Forelimb muscle (tissue), 1 donor: ENCODE measurements at regions not wholly inside any gene's neighbourhood (a gene's known extent, or its start where the extent isn't known, plus 50 kb on each side); places are given as distances from the start of the nearest gene placed in this dataset.

Source experiments
- DNase-seq: peaks from one replicate; pipeline ENCODE4 v3.0.0-alpha.2; 2013; ENCODE audit warnings: low read depth

GRCh38 chr5:125317536-125317995 is 571.1 kb upstream of the ZNF608 start:
- DNase-seq = no peak

GRCh38 chr5:125321654-125322053 is 575.2 kb upstream of the ZNF608 start:
- no peak for DNase-seq

GRCh38 chr5:125323613-125324012 is 577.2 kb upstream of the ZNF608 start:
- DNase-seq = no peak

- no peak for DNase-seq
These were observed 579.2 kb upstream of the ZNF608 start for GRCh38 chr5:125325488-125326149.

- DNase-seq = no peak
These were observed 579.7 kb upstream of the ZNF608 start for GRCh38 chr5:125326150-125326510.

- no peak for DNase-seq
These were observed 581.2 kb upstream of the ZNF608 start for GRCh38 chr5:125327676-125328075.

GRCh38 chr5:125331987-125332598 is 585.7 kb upstream of the ZNF608 start:
- DNase-seq = no peak

- no peak for DNase-seq
These were observed 587.0 kb upstream of the ZNF608 start for GRCh38 chr5:125333416-125333815.

GRCh38 chr5:125336401-125336800 is 590.0 kb upstream of the ZNF608 start:
- no peak for DNase-seq

GRCh38 chr5:125337294-125337693 is 590.9 kb upstream of the ZNF608 start:
- no peak for DNase-seq

GRCh38 chr5:125338440-125339174 is 592.2 kb upstream of the ZNF608 start:
- no peak for DNase-seq

- DNase-seq = no peak
These were observed 595.0 kb upstream of the ZNF608 start for GRCh38 chr5:125341436-125341835.

- no peak for DNase-seq
These were observed 596.6 kb upstream of the ZNF608 start for GRCh38 chr5:125343015-125343414.

- DNase-seq = no peak
These were observed 599.9 kb upstream of the ZNF608 start for GRCh38 chr5:125346316-125346715.

- DNase-seq = peak; percentile 25
These were observed 601.8 kb upstream of the ZNF608 start for GRCh38 chr5:125348221-125348692.

GRCh38 chr5:125348936-125349831 is 602.7 kb upstream of the ZNF608 start:
- DNase-seq = no peak

- no peak for DNase-seq
These were observed 611.2 kb upstream of the ZNF608 start for GRCh38 chr5:125357660-125358059.

GRCh38 chr5:125365747-125366146 is 619.3 kb upstream of the ZNF608 start:
- no peak for DNase-seq

GRCh38 chr5:125367702-125368101 is 621.3 kb upstream of the ZNF608 start:
- DNase-seq = no peak

GRCh38 chr5:125370461-125371205 is 624.2 kb upstream of the ZNF608 start:
- no peak for DNase-seq
